DLD1 (cell line): ENCODE measurements at regions not wholly inside any gene's neighbourhood (a gene's known extent, or its start where the extent isn't known, plus 50 kb on each side); places are given as distances from the start of the nearest gene placed in this dataset.
"Not testable (repeated sequence)": the region's sequence is repeated elsewhere in the genome, so short reads cannot be mapped to it uniquely, and the experiment has no call there.

ENCODE experiments used
- in situ Hi-C: cut with HindIII; loops from 2 replicates; pipeline ENCODE4 v1.10.0; 2017; ENCODE audit warnings: low sequenced_read_pairs

DNA sequence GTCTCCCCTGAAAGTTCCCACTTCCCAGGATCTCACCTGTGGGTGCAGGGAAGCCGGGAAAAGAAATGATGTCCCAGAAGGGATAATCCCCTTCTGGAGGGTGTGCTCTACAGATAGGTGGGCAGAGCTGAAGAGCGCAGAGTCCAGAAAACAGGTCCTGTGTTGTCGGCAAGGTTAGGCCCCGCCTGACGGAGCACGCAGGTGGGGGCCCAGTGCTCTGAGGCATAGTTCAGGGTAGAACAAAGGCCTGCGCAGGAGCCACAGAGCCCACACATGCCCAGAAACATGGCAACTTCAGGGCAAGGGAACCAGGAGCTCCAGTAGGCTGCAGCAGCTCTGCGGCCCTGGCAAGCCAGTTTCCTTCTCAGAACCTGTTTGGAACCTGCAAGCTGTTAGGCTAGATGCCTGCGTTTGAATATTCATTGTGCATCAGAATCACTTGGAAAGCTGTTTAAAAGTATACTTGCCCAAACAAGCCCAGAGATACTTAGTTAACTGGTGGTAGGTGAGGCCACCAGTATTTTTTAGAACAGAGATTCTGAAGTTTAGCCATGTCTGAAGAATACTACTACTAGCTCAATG, 386.6 kb downstream of the BUD13 start:
- in situ Hi-C loops = no loop called here

DNA sequence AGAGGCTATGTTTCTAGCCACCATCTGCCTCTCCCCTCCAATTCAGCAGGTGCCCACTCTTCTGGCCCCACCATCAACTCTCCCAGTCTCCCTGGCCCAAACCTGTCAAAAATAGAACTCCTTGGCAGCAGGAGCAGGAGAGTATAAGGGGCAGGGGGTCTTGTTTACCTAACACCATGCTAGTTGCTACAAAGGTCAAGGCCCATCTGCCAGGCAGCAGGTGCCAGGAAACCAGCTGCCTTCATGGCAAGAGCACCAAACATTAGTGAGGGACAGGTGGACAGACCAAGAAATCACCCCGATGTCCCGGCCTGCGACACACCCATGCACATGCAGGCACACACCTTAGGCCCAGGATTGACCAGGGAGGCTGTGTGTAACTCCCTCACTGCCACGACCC, 387.9 kb downstream of the BUD13 start:
- in situ Hi-C loops = no loop called here

DNA sequence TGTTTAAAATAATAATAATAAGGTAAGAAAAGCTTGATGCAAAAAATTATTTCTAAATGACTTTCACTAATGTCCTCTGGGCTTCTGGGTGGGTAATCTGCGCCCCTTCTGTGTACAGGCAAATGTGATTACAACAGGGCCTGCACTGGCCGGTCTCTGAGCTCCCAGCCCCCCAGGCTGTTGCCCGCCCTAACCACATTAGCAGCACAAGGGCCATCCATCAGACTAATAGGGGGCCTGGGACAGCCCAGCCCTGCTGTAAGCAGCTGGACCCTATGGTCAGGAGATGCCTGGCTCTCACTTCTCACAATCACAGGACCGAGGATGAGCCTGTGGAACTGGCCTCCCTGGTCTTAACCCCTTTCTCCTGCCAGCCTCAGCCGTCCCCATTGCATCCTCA, 388.4 kb downstream of the BUD13 start:
- in situ Hi-C loops = no loop called here

DNA sequence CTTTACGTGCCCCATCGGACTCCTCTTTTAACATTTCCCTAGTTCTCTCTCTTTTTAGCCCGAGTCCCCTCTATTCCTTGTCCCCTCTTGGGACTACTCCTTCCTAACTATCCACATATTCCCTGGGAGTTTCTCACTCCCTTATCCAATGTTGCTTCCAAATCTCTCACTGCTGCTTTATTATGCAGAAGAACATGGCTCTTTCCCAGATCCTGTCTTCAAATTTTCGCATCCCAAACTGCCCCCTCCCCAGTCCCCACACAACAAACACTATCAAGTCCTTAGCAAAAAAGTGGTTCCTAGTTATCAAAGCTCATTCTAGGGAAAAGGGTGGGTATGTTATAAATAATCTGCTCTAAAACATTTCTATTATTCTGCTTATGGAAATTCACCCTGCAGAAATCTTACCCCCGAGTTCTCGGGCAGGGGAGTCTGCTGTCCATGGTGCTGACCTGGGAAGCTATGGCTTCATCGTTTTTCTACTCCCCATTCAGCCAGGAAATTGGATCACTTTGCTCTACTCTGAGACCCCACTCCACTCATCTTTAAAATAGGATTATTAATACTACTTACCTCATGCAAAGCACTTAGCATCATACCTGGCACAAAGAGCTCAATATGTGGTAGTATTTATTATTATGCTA, 393.5 kb downstream of the BUD13 start:
- in situ Hi-C loops = no loop called here

DNA sequence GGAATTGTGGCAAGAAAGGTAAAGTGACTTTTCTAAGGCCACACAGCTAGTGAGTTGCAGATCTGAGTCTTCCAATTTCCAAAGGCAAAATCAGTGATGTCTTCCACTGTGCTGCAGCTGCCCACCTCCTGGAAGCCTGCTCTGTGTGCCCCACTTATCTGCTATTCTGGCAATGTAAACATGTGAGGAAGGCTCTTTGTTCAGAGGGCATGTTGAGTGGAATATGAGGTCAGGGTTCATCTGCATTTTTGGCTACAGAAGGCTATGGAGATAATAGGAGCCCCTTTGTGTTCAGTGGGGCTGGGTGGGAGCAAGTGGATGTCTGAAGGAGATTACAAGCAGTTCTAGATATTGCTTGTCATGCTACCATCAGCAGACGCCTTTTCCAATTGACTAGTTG, 396.2 kb downstream of the BUD13 start:
- in situ Hi-C loops = no loop called here

DNA sequence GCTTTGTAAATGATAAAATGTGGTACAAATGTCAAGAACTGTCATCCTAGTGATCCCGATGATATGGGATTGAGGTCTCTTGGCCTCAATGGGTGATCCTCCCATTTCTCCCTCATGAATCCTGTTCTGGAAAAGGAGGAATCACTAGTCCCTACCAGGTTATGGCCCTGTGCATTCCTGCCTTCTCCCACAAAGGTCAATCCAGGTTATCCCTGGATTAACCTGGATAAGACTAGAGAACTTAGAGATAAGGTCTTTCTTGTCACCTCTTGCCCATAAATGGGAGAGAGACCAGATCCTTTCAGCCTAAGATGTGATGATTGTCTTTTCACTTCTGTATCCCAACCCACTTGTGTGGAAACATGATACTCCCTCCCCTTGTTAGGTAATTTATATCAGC, 396.7 kb downstream of the BUD13 start:
- in situ Hi-C loops = no loop called here

DNA sequence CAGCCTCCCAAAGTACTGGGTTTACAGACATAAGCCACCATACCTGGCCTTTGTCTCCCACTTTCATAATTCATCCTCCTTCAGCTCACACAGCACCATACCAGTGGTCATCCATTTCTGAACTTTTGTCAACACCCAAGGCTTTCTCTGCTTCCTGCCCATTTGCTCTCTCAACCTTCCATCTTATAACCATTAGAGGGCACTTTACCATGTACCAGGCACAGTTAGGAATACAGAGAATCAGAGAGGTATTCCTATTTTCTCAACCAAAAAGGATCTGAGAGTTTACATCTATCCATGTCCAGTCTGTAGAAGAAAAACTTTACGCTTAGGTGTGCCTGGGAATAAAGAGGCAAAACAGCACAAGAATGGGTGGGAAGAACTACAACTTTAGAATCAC, 397.6 kb downstream of the BUD13 start:
- in situ Hi-C loops = no loop called here

DNA sequence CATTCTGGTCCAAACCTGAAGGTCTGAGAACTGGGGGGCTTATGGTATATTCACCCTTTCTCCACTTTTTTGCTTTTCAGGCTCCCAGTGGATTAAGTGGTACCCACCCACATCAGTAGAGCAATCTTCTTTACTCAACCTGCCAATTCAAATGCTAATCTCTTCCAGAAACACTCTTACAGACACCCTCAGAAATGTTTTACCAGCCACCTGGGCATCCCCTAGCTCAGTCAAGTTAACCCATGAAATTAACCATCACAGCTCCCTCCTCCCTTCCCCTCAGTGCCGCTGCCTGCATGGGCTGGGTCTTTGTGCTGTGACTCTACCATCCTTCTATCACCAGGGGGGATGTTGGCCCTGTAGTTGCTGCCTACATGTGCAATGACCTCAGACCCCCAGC, 398.7 kb downstream of the BUD13 start:
- in situ Hi-C loops = no loop called here

DNA sequence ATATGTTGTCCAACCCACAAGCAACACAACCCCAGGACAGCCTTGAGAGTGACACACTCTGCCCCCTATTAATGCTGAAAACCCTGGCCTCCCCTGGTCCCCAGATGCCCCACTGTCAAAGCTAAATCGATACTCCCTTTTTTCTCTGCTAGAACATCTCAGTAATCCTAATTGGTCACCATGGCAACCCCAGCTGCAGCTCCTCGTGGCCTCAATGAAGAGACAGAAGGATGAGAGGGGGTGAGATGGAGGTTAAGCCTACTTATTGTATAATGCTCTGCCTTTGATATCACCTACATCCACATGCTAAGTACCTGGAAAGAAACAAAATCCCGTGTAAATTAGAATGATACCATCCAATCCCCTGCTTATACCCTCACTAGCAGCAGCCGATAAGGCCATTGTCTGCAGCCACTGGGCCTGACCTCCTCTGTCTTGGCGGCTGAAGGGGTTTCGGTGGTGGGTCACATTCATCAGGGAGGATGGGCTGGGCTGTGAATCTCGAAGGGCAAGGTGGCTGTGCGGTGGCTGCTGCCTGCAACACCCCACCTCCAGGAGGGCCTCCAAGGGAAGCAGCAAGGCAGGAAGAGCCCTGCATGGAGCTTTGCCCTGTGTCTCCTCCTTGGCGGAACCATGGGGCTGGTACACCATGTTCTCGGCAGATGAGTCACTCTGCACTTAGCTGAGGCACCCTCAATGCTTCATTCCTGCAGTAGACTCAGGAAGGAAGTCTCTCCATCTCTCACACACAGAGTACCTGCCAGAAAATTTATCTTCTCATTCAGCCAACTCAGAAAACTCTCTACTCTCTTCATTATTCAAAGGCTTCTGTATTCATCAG, 399.5 kb downstream of the BUD13 start:
- in situ Hi-C loops = no loop called here

DNA sequence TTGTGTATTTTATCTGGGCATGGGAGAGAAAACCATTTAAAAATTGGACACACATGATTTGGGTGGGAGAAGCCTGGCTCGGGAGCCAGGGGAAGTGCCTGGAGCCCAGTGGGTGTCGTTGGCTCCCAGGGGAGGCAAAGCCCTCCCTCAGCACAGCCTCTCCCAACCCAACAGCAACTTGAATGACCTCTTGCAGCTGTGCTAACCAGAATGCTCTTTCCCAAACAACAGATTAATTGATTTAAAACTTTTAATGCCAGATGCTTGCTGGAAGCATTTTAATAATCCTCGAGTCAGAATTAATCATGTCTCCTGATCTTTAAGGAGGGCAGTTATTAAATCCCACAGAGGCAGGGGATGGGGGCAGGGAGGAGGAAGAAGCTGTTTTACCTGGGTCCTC, 401.6 kb downstream of the BUD13 start:
- in situ Hi-C loops = no loop called here

DNA sequence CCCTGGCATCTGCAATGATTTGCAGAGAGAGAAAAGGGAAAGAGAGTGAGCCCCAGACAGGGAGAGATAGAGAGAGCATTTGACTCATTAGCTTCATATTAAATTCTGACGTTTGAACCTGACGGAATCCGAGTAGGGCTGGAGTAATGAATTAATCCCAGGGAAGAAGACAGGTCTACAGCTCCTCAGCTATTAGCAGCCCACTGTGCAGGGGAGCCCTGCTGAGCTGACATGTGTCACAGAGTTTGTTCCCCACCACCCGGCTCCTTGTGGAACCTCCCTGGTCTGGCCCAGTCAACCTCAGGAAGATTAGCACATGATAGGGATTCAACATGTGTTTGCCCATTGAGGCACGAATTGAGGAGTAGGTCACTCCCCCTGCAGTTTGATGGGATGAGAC, 404.0 kb downstream of the BUD13 start:
- in situ Hi-C loops = no loop called here

DNA sequence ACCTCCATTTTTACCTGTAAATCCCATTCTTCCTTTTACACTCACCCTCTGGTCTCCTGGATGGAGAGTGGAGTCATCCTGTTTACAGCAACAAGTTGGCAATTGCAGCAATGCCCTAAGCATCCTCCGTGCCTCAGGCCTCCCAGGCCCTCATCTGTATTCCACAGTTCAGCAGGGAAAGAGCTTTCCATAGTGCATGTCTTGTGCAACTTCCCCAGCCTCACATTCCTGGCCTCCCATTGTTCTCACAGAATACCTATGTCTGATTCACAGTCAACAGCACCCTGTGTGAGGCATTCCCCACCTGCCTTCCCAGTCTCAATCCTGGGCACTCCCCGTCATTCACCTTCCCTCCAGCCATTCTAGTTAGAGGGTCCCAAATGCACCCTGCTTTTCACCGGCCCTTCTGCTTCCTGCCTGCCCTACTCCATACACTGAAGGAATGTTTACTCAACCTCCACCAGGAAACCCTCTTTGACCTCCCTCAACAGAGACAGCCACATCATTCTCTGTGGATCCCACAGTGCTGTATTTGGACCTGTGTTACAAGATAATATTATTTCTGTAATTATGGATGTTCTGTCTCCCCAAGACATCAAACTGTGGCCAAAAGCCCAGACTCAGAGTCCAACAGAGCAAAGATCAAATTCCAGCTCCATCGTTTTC, 405.7 kb downstream of the BUD13 start:
- in situ Hi-C loops = no loop called here

DNA sequence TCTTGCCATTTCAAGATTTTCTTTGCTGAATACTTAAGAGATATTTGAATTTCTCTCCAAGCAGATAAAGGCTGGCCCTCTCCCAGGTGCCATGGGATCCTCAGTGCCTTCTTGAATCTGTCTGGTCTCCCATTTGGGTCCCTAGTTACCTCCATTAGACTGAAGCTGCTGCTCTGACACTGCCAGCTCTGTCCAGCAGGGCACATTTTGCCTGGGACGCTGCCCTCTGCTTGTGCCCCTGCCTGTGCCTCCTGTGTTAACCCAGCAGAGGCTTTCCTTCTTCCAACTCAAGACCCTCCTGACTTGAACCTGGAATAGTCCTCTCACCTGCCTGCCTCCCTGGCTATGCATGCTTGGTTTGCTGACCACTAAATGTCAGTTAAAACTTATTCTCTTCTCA, 406.3 kb downstream of the BUD13 start:
- in situ Hi-C loops = no loop called here

DNA sequence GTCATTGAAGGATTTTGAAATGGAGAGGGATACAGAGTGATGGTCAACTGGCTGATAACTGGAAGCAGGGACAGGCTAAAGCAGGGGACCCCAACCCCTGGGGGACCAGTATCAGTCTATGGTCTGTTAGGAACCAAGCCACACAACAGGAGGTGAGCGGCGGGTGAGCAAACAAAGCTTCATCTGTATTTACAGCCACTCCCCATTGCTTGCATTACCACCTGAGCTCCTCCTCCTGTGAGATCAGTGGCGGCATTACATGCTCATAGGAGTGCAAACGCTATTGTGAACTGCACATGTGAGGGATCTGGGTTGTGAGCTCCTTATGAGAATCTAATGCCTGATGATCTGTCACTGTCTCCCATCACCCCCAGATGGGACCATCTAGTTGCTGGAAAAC, 407.9 kb downstream of the BUD13 start:
- in situ Hi-C loops = not testable (repeated sequence)

DNA sequence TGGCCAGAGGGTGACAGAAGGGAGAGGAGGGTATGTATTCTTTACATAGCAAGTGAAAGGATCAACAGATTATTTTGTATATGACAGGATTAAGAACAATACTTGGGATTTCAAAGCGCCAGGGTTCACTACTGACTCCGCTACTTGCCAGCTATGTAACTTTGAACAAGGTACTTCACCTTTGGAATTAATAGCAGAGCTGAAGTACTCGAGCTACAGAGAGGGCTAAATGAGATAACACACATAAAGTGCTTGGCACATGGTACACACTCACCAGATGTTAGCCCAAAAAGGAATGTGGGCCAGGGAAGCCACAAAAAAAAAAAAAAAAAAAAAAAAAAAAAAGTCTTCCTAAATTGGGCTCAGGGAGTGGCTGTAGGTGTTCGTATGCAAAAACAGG, 408.4 kb downstream of the BUD13 start:
- in situ Hi-C loops = no loop called here

DNA sequence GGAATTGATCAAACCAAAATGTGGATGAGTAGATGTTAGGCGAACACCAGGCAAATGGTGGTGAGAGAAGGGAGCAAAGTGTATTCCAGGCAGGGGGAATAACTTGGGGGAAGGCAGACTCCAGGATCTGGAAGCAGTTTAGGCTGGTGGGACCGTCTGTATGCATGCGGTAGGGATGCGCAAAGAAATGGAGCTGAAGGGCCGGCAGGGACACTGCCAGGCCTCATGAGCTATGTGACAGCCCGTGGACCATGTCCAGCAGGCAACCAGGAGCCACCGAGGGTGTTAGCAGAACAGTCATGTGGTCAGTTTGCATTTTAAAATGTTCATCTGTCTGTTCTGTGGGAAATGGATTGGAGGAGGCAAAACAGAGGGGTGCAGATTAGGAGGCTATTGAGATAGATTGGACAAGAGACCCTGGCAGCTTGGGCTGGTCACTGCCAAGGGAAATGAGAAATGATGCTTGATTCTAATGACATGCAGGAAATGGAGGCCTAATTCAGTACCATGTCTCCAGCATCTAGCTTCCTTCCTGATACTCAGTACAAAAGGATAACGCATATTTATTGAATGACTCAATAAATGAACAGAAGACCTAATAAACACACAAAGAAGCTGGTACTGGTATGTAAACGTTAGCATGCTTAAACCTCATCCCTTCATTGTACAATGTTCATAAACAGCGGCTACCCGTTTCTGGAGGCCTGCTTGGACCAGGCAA, 412.4 kb downstream of the BUD13 start:
- in situ Hi-C loops = no loop called here

DNA sequence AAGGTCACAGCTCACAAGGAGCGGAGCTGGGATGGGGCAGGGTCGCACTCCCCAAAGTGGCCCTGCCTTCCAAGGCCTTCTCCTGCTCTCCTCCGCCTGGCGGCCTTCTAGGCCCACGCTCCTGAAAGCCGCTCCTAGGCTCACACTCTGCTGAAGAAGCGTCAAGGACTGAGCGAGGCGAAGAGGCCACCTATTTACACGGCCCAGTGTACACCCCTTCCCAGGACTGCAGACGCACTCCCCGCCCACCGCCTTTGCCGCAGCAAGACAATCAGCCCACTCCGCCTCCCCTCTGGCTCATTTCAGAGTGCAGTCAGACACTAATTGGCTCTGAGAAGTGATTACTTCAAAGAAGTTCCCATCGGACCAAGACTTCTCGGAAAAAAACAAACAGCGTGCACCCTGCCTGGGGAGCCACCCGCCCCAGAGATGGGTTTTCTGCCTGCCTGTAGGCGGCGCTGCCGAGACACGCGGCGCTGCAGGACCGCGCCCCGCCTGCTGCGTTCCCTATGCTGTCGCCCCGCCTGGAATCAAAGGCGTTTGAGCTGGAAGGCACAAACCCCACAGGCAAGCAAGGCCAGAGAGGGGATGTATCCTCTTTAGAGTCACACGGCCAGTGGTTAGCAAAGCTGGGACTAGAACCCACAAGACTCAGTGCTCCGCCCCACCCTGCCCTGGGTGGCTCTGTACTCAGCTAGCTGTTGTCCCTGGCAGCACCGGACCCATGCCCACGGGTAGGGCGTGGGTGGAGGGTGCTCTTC, 414.8 kb downstream of the BUD13 start:
- in situ Hi-C loops = no loop called here

DNA sequence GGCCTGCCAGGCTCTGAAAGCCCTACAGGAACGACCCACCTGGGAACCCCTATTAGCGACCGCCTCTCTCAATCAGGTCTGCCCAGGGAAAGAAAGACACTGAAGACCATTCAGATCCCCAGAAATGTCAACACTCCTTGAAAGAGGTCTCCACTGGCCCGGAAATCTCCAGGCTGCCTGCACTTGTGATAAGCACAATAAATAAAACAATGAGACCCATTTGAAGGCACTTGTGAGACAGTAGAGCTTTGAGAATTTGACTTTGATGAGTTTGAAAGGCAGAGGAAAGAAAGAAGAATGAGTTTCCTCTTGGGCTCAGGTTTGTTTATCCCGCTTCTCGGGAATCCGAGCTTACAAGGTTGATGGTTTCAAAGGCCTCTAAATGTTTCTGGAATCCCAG, 416.3 kb downstream of the BUD13 start:
- in situ Hi-C loops = no loop called here

DNA sequence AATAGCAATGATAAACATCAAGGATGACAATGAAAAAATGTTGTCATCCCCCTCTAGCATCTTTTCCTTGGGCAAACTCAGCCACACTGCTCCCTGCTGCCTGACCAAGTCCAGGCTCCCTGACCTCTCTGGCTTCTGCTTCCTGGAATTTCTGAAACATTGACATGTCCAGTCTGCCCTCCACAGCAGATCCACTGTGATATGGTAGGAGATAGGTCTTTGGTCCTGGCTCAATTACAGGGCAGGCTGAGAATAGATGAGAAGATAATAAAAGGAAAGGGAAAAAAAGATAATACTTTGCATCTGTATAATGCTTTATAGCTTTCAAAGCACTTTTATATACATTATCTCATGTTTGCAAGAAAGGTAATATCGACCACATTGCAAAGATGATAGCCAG, 417.7 kb downstream of the BUD13 start:
- in situ Hi-C loops = no loop called here

DNA sequence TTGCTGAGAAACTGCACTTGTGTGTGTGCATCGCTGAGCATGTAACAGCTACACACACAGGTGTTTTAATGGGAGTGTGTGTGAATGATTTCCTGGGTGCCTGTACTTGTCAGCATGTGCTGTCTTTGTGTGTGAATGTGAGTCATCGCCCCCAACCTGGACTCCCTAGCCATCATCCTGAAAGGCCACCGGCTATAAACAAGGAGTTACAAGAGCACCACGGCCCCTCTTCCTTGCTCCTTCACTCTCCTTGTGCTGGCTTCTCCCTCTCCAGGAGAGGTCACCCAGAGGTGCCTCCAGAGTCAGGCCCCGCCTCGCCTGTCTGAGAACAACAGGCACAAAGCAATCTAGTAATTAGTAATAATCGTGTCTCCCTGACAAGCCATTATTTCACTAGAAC, 419.2 kb downstream of the BUD13 start:
- in situ Hi-C loops = no loop called here
